GM23248 (cell line): ENCODE measurements at regions not wholly inside any gene's neighbourhood (a gene's known extent, or its start where the extent isn't known, plus 50 kb on each side); places are given as distances from the start of the nearest gene placed in this dataset.

ENCODE experiments used
- DNase-seq: peaks from one replicate; pipeline ENCODE4 v3.0.0-alpha.2; 2015
- H2AFZ ChIP-seq: fragments of 200-600 bp; sonication (generic); 2 replicates; pipeline ENCODE4 v1.6.1; 2016; ENCODE audit warnings: antibody characterized with exemption
- H3F3A ChIP-seq: fragments of 200-600 bp; sonication (generic); 2 replicates; pipeline ENCODE4 v1.6.1; 2016; ENCODE audit warnings: mild to moderate bottlenecking, antibody characterized with exemption, mixed run types; ENCODE audit not compliant: insufficient read depth
- H3K27ac ChIP-seq: fragments of 200-600 bp; sonication (generic); 2 replicates; pipeline ENCODE4 v1.5.1; 2016; ENCODE audit warnings: mild to moderate bottlenecking
- H3K27me3 ChIP-seq: fragments of 200-600 bp; sonication (generic); replicated peaks from 2 replicates; pipeline ENCODE4 v1.6.1; 2016; ENCODE audit warnings: mild to moderate bottlenecking; ENCODE audit not compliant: insufficient read depth
- H3K36me3 ChIP-seq: fragments of 200-600 bp; sonication (generic); 2 replicates; pipeline ENCODE4 v1.6.1; 2016; ENCODE audit warnings: low read depth, mild to moderate bottlenecking
- H3K4me1 ChIP-seq: fragments of 200-600 bp; sonication (generic); 2 replicates; pipeline ENCODE4 v1.6.1; 2016; ENCODE audit warnings: mild to moderate bottlenecking; ENCODE audit not compliant: insufficient read depth
- H3K4me2 ChIP-seq: fragments of 200-600 bp; sonication (generic); one replicate; pipeline ENCODE4 v1.6.1; 2016; ENCODE audit warnings: mild to moderate bottlenecking; ENCODE audit not compliant: unreplicated experiment
- H3K4me3 ChIP-seq: fragments of 200-600 bp; sonication (generic); 2 replicates; pipeline ENCODE4 v1.5.1; 2016; ENCODE audit warnings: mild to moderate bottlenecking
- H3K79me2 ChIP-seq: fragments of 200-600 bp; sonication (generic); 2 replicates; pipeline ENCODE4 v1.6.1; 2016; ENCODE audit warnings: mild to moderate bottlenecking; ENCODE audit not compliant: insufficient read depth
- H3K9ac ChIP-seq: fragments of 200-600 bp; sonication (generic); 2 replicates; pipeline ENCODE4 v1.6.1; 2016; ENCODE audit warnings: mild to moderate bottlenecking
- H3K9me2 ChIP-seq: fragments of 200-600 bp; sonication (generic); 2 replicates; pipeline ENCODE4 v1.6.1; 2016; ENCODE audit warnings: mixed run types, mild to moderate bottlenecking, moderate library complexity; ENCODE audit not compliant: insufficient read depth
- H3K9me3 ChIP-seq: fragments of 200-600 bp; sonication (generic); one replicate; pipeline ENCODE4 v1.6.1; 2017; ENCODE audit warnings: low read depth
- H4K20me1 ChIP-seq: fragments of 200-600 bp; sonication (generic); 2 replicates; pipeline ENCODE4 v1.6.0; 2016; ENCODE audit not compliant: insufficient read depth
- EZH2 ChIP-seq: fragments of 200-600 bp; sonication (generic); IDR thresholded peaks from 2 replicates; pipeline ENCODE4 v1.6.1; 2018; ENCODE audit warnings: antibody characterized with exemption, mild to moderate bottlenecking; ENCODE audit not compliant: insufficient read depth, poor library complexity, severe bottlenecking
- EZH2phosphoT487 ChIP-seq: fragments of 200-600 bp; sonication (generic); IDR thresholded peaks from 2 replicates; pipeline ENCODE4 v1.6.1; 2018; ENCODE audit warnings: antibody characterized with exemption, moderate library complexity, mild to moderate bottlenecking, low read depth; ENCODE audit not compliant: insufficient read depth
- WGBS, 2 experiments: methylation state at CpG; one replicate each; pipeline ENCODE4 v1.1.6; 2015 to 2017; ENCODE audit warnings: low lambda C conversion rate in 2 of 2, low coverage in 1 of 2; ENCODE audit errors: missing lambda C conversion rate in 2 of 2; 5-methylcytosine and 5-hydroxymethylcytosine counted together
- in situ Hi-C: fragments of 300-500 bp; cut with MboI; formaldehyde crosslinking; loops from 2 replicates; pipeline ENCODE4 v1.15.0; 2020

DNA sequence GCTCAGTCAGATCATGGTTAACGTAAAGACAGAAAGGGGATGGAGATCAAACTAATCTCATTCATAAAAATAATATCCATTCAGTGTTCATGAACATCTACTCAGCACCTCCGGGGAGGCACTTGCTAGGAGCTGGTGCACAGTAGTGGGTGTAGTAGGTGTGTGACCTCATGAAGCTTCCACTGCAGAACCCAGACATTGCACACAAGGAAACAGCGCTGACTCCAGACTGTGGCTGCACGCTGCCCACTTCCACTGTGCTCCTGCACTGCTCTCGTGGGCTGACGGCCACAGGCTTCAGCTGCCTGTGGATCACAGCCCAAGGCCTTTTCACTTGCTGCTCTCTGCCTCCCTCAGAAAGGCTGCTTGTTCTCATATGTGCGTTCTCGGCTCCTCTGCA, 214.4 kb upstream of the ZNF507 start:
- Histone ChIP-seq H3K4me2 (no peak overlapping the region), H3K9me2 (no peaks in the 10 kb centered on the region), H3K27ac (no peak overlapping the region), H3K79me2 (no peaks in the 10 kb centered on the region), H3K4me3 (no peak overlapping the region), H3K36me3 (no peaks in the 10 kb centered on the region), H4K20me1 (no peaks in the 10 kb centered on the region), H3F3A (no peaks in the 10 kb centered on the region), H3K27me3 (no peaks in the 10 kb centered on the region), H3K4me1 (no peaks in the 10 kb centered on the region), H3K9me3 (no peaks in the 10 kb centered on the region), H2AFZ (no peak overlapping the region), H3K9ac (no peak overlapping the region)
- TF ChIP-seq EZH2, result no peak
- TF ChIP-seq EZH2phosphoT487, result no peak
- in situ Hi-C loops, result no loop called here
- DNase-seq, result no peak
- WGBS, 2 experiments, result 2 to 9% methylated on average over 8 of the region's 8 CpGs

DNA sequence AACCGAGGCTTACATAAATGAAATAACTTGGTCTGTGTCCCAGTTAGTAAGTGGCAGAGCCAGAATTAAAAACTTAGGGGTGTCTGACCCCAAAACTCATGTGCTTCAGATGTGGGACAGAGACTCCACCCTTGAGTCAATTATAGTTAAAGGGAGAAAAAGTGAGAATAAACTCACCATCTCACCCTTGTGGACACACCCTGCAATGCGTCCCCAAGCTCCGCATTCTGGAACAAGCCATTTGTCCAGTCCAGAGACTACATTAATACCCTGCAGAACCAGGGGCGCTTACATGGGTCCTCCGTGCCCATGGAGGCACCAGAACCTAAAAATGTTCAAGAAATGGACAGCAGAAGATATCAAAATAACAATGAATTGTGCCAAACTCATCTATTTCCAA, 207.0 kb upstream of the ZNF507 start:
- no peaks in the 10 kb centered on the region for H4K20me1 ChIP-seq
- no peak overlapping the region for H3K9ac ChIP-seq
- H3K79me2 ChIP-seq, result no peaks in the 10 kb centered on the region
- H3K27ac ChIP-seq, result no peak overlapping the region
- no peaks in the 10 kb centered on the region for H3K27me3 ChIP-seq
- TF ChIP-seq EZH2 (no peak), EZH2phosphoT487 (no peak)
- H3K4me2 ChIP-seq, result no peak overlapping the region
- no peaks in the 10 kb centered on the region for H3K9me3 ChIP-seq
- H3K4me1 ChIP-seq, result no peaks in the 10 kb centered on the region
- no peaks in the 10 kb centered on the region for H3K9me2 ChIP-seq
- H3K4me3 ChIP-seq, result no peak overlapping the region
- no peak for DNase-seq
- in situ Hi-C loops, result no loop called here
- no peaks in the 10 kb centered on the region for H3K36me3 ChIP-seq
- 45 to 50% methylated on average over 5 of the region's 5 CpGs for WGBS, 2 experiments
- H3F3A ChIP-seq, result no peaks in the 10 kb centered on the region
- H2AFZ ChIP-seq, result no peak overlapping the region

- H4K20me1 ChIP-seq, result no peaks in the 10 kb centered on the region
- H3K9me2 ChIP-seq, result no peaks in the 10 kb centered on the region
- DNase-seq, result no peak
- no peaks in the 10 kb centered on the region for H3F3A ChIP-seq
- H3K4me3 ChIP-seq, result no peak overlapping the region
- 31 to 35% methylated on average over 6 to 7 of the region's 7 CpGs for WGBS, 2 experiments
- H3K4me2 ChIP-seq, result no peak overlapping the region
- peaks cover 4% of the 10 kb centered on the region for H3K9me3 ChIP-seq
- H3K27me3 ChIP-seq, result no peaks in the 10 kb centered on the region
- in situ Hi-C loops, result no loop called here
- no peaks in the 10 kb centered on the region for H3K36me3 ChIP-seq
- no peak overlapping the region for H3K27ac ChIP-seq
- no peaks in the 10 kb centered on the region for H3K4me1 ChIP-seq
- TF ChIP-seq EZH2 (no peak), EZH2phosphoT487 (no peak)
- H2AFZ ChIP-seq, result no peak overlapping the region
- no peaks in the 10 kb centered on the region for H3K79me2 ChIP-seq
- H3K9ac ChIP-seq, result no peak overlapping the region
These were observed 203.4 kb upstream of the ZNF507 start for GRCh38 chr19:32141840-32142511.

DNA sequence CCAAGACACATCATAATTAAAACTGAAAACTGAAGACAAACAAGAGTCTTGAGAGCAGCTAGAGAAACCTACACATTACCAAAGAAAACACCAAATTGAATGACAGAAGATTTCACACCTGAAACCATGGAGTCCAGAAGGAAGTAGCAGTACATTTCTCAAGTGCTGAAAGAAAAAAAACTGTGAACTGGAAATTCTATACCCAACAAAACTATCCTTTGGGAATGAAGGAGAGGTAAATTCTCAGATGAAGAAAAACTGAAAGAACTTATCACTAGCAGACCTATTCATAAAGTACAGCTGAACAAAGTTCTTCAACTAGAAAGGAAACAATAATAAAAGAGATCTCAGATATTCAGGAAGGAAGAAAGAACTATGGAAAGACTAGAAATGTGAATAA, 198.7 kb upstream of the ZNF507 start:
- no peak overlapping the region for H3K9ac ChIP-seq
- H3K4me2 ChIP-seq, result no peak overlapping the region
- no peaks in the 10 kb centered on the region for H4K20me1 ChIP-seq
- H3K4me3 ChIP-seq, result no peak overlapping the region
- in situ Hi-C loops, result no loop called here
- no peak for DNase-seq
- H3K9me2 ChIP-seq, result no peaks in the 10 kb centered on the region
- H3K4me1 ChIP-seq, result no peaks in the 10 kb centered on the region
- H3K27me3 ChIP-seq, result no peaks in the 10 kb centered on the region
- no peak for TF ChIP-seq EZH2
- TF ChIP-seq EZH2phosphoT487, result no peak
- H3K27ac ChIP-seq, result no peak overlapping the region
- no peaks in the 10 kb centered on the region for H3K79me2 ChIP-seq
- no peaks in the 10 kb centered on the region for H3K36me3 ChIP-seq
- peaks cover 4% of the 10 kb centered on the region for H3K9me3 ChIP-seq
- H3F3A ChIP-seq, result no peaks in the 10 kb centered on the region
- H2AFZ ChIP-seq, result no peak overlapping the region

DNA sequence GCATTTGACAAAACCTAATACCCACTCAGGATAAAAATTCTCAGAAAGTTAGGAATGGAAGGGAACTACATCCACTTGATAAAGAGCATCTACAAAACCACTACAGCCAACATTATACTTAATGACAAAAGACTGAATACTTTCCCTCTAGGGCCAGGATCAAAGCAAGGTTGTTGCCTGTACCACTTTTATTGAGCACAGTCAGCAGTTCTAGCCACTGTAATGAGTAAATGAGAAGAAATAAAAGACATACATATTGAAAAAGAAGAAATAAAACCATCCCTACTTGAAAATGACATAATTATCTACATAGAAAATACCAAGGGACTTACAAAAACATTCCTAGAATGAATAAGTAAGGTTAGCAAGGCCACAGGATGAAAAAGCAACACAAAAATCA, 194.8 kb upstream of the ZNF507 start:
- in situ Hi-C loops, result no loop called here
- H3K27me3 ChIP-seq, result no peaks in the 10 kb centered on the region
- DNase-seq, result no peak

More for the DNA sequence above, 194.8 kb upstream of the ZNF507 start:
- Histone ChIP-seq H3K4me2 (no peak overlapping the region), H3F3A (no peaks in the 10 kb centered on the region), H3K79me2 (no peaks in the 10 kb centered on the region), H3K36me3 (no peaks in the 10 kb centered on the region), H3K27ac (no peak overlapping the region), H3K4me1 (no peaks in the 10 kb centered on the region), H4K20me1 (no peaks in the 10 kb centered on the region), H3K9me3 (peaks cover 4% of the 10 kb centered on the region), H2AFZ (no peak overlapping the region), H3K9me2 (no peaks in the 10 kb centered on the region), H3K9ac (no peak overlapping the region), H3K4me3 (no peak overlapping the region)
- TF ChIP-seq EZH2, result no peak
- TF ChIP-seq EZH2phosphoT487, result no peak
